NCI-H146 treated with DMSO at 0.1 percent for 48 hours (cell line): ENCODE measurements at regions not wholly inside any gene's neighbourhood (a gene's known extent, or its start where the extent isn't known, plus 50 kb on each side); places are given as distances from the start of the nearest gene placed in this dataset.
"Not testable (repeated sequence)": the region's sequence is repeated elsewhere in the genome, so short reads cannot be mapped to it uniquely, and the experiment has no call there.

Experiments used
- DNase-seq: peaks from one replicate; lab custom pipeline; 2025; ENCODE audit not compliant: unreplicated experiment; lab: John Stamatoyannopoulos, UW

DNA sequence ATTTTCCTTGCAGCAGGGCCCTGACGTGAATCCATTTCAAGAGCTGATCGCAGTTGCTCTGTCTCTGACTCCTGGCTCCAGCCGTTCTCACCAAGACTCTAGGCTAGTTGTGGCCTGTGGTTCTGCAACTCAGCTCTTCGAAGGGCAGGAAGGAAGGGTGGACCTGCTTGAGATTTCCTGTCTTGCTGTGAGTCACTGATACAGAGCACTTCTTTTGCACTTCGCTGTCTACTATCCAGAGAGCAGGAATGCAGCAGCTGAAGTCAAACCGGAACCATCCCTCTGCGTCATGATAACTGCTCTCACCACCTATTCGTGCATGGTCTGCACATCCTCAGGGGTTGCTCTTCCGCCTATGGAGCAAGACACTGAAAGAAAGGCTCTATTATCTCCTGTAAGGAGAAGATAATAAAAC lies 59.7 kb downstream of the RAP2B start:
- DNase-seq, result no peak

DNA sequence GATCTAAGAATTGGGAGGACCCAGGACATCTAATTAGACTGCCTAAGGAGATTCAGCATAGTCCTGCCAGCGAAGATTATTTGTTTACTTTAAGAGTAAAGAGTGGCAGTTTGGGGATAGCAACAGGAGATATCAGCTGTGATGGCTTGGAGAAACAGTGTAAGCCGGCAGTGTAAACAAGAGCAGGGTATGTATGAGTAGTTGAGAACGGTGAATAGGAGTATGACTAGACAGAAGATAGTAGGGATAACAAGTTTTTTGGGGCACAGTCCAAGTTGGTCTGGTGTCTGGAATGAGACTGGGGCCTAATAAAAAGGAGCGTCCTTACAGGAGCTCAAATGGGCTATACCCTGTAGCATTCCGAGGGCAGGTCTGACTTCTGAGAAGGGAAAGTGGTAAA lies 64.9 kb downstream of the RAP2B start:
- not testable (repeated sequence) for DNase-seq

DNA sequence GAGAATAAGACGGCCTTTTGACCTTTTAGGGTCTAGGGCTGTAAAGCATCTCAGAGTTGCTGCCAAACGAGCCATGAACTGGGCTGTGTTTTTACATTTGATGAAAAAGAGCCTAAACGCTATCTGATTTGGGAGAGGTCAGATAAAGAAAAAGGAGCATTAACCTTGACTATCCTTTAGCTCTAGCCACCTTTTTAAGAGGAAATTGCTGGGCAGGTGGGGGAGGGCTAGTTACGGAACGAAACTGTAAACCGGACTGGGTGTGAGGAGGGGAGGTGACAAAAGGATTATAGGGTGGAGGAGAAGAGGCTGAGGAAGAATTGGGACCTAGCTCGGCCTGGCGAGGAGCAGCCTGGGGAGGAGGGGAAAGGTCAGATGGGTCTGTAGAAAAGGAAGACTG lies 68.4 kb downstream of the RAP2B start:
- not testable (repeated sequence) for DNase-seq

DNA sequence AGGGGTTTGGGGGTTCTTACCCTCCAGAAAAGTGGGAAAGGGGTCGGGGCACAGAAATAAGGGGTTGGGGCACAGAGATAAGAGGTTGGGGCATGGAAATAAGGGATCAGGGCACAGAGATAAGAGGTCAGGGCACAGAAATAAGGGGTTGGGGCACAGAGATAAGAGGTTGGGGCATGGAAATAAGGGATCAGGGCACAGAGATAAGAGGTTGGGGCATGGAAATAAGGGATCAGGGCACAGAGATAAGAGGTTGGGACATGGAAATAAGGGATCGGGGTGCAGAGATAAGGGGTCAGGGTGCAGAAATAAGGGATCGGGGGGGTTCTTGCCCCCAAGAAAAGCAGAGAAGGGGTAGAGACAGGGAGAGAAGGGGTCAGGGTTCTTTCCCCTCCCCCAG lies 69.2 kb downstream of the RAP2B start:
- DNase-seq, result not testable (repeated sequence)

DNA sequence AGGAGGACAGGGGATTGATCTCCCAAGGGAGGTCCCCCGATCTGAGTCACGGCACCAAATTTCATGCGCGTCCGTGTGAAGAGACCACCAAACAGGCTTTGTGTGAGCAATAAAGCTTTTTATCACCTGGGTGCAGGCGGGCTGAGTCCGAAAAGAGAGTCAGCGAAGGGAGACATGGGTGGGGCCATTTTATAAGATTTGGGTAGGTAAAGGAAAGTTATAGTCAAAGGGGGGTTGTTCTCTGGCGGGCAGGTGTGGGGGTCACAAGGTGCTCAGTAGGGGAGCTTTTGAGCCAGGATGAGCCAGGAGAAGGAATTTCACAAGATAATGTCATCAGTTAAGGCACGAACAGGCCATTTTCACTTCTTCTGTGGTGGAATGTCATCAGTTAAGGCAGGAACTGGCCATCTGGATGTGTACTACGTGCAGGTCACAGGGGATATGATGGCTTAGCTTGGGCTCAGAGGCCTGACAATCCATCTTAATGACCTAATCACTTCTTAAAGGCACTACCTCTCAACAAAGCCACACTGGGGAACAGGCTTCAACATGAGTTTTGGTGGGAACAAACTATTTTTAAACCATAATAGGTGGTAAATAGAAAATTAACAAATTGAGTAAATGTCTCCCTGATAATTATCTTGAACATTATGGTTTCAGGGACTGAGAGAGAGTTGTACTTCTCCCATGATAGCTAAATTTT lies 70.2 kb downstream of the RAP2B start:
- not testable (repeated sequence) for DNase-seq

DNA sequence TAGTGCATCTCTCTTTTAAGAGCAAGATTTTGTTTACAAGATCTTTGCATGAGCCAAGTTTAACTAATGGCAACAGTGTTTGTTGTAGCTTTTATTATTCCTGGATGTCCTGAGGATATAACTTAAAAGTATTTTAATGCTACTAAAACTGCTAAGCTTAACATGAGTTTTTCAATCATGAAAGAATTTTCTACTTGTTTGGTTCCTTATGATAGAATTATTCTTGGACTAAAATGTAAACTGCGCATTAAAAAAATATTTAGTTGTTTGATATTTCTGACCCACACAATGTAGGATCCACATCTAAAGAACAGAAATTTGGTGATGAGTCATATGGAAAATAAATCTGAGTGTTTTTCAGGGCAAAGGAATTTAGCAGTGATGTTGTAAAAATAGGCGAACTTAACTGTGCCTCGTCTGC lies 70.8 kb downstream of the RAP2B start:
- no peak for DNase-seq

DNA sequence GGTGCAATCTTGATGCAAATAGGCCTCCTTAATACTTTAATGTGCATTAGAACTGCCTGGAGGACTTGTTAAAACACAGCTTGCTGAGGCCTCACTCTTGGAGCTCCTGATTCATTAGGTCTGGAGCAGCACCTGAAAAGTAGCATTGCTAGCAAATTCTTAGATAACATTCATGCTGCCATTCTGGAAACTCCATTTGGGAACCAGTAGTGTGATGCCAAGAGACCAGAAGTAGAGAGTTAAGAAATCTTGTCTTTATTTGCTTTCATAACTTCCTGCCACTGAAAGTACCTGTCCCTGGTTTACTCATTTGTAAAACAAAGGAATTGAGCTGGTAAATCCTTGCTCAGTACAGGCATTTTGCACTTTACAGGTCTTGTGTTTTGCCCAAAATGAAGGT lies 72.0 kb downstream of the RAP2B start:
- DNase-seq, result no peak

DNA sequence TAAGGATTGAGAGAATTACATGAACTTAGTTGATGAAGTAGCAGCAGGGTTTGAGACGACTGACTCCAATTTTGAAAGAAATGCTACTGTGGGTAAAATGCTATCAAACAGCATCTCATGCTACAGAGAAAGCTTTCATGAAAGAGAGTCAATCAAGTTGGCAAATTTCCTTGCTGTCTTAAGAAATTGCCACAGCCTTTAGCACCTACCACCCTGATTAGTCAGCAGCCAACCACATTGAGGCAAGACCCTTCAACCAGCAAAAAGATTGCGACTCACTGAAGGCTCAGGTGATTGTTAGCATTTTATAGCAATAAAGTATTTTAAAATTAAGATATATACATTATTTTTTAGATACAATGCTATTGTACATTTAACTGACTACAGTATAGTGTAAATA lies 80.9 kb downstream of the RAP2B start:
- no peak for DNase-seq

DNA sequence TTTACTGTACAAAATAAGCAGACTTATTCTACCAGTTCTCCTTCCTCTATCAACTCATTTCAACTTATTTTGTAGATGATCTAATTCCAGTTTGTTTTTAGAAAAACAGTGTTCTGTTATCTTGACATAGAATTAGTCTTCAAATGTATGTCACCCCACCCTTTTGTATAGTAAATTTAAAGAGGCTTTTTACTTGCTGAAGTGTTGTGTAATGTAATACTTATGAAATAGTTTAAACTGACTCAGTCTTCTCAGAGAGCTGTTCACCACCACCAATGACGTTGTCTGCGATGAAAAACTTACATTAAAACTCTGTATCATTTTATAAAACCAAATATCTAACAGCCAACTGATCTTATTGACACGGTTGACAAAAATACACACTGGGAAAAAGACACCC lies 82.9 kb downstream of the RAP2B start:
- no peak for DNase-seq

DNA sequence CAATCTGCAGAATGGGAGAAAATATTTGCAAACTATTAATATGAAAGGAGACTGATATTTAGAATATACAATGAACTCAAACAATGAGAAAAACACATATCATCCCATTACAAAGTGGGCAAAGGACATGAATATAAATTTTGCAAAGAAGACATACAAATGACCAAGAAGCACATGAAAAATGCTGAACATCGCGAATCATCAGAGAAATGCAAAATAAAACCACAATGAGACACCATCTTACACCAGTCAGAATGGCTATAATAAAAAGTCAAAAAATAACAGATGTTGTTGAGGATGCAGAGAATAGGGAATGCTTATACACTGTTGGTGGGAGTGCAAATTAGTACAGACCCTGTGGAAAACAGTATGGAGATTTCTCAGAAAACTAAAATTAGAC lies 83.6 kb downstream of the RAP2B start:
- DNase-seq, result no peak

DNA sequence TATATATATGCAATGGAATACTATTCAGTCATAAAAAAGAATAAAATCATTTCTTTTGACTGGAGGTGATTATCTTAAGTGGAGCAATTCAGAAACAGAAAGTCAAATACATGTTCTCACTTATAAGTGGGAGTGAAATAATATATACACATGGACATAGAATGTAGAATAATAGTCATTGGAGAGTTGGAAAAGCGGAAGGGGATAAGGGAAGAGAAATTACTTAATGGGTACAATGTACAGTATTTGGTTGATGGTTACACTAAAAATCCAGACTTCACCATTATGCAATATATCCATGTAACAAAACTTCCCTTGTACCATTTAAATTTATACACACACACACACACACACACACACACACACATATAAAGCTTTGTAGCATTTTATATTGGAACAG lies 84.3 kb downstream of the RAP2B start:
- no peak for DNase-seq

DNA sequence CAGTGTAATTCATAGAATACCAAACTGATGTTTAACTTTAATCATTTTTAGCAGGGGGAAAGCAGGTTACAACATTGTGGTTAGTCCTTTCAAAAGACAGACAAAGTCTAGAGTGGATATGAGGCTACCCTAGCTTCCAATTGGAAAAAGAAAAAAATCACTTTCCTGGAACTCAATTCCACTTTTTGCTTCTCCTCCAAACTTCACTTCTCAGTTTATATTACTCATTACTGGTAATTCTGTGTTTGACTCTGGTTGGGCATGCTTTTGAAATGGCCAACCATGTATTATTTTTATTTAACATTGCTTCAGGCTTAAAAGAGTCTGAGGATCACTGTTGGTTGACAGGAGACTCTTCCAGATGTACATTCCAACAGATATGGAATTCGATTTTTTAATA lies 84.8 kb downstream of the RAP2B start:
- no peak for DNase-seq

DNA sequence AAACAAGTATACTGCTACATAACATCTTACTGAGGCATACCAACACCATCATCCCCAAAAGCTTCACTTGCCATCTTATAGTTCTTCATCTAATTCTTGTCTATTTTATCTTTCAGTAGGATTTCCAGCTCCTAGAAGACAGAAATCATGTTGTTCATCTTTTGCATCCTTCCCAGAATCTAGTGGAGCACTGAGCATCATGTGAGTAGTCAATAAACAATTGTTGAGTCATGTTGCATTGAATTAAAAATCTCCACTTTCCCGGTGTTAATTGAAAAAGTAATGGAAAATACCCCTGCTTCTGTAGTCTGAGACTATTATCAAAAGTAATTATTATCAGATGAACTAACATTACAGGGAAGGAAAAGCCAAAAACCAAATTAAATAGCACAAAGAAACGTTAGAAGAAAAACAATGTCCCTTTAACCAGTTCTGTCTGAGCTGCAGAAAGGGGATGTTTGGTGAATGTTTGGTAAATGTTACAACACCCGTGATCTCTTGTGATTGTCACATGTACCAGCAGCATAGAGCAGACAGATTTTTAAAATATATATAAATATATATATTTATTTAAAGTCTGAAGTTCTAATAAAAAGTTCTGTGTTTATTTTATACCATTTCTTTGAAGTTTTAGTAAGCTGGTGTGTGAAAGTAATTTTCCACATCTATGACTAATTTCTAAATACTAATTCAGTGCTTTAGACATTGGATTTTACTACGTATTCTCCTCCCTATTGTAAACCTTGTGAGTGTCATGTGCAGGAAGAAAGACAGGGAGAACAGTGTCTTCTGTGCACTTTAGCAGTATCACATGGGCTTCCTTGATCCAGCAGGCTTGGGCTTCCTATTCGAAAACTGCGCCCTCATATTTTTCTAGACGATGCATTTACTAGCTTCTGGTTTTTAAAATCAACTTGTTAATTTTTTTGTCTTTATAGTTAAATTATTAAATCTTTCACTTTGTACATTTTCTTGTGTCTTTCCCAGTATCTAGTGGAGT lies 85.6 kb downstream of the RAP2B start:
- DNase-seq, result no peak

DNA sequence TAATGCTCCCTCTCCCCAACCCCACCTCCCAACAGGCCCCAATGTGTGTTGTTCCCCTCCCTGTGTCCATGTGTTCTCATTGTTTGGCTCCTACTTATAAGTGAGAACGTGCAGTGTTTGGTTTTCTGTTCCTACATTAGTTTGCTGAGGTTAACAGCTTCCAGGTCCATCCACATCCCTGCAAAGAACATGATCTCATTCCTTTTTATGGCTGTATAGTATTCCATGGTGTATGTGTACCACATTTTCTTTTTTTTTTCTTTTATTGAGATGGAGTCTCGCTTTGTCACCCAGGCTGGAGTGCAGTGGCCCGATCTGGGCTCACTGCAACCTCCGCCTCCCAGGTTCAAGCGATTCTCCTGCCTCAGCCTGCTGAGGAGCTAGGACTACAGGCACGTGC lies 86.8 kb downstream of the RAP2B start:
- DNase-seq, result not testable (repeated sequence)

DNA sequence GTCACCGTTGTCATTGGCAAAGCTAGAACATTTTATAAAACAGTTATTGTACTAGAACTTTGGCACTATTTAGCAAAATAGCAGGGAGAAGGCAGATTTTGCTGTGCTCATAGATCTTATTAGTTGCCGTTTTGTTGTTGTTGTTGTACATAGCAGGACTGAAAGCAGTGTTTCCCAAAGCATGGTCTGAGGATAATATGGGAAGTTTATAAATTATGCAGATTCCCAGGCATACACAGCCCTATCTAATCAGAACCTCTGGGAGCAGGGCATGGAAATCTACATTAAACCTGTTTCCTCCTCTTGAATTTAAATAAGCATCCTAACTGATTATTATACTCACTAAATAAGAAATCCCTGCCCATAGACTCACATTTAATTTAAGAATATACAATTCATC lies 87.9 kb downstream of the RAP2B start:
- no peak for DNase-seq

DNA sequence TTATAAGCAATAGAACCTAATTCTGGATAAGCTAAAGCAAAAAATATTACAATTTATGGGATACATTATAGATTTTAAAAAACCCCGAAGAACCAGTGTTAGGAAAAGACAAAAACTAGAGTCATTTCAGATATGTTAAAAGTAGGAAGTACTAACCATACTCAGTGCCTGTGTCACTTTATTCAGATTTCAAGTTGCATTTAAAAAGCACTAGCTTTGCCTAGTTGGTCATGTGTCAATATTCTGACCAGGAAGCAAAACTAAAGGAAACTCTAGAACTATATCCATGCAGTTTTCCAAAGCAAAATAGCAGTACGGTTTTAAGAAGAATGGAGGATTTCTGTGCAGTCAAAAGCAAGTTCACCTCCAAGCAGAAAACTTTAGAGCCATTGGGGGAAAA lies 88.4 kb downstream of the RAP2B start:
- no peak for DNase-seq

DNA sequence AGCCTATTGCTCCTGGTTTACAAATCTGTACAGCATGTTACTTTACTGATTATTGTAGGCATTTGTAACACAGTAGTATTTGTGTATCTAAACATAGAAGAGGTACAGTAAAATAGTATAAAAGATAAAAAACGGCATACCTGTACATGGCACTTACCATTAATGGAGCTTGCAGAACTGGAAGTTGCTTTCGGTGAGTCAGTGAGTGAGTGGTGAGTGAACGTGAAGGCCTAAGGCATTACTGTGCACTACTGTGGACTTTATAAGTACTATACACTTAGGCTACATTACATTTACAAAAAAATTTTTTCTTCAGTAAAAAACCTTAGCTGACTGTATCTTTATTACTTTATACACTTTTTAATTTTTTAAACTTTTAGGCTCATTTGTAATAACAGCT lies 90.9 kb downstream of the RAP2B start:
- no peak for DNase-seq

DNA sequence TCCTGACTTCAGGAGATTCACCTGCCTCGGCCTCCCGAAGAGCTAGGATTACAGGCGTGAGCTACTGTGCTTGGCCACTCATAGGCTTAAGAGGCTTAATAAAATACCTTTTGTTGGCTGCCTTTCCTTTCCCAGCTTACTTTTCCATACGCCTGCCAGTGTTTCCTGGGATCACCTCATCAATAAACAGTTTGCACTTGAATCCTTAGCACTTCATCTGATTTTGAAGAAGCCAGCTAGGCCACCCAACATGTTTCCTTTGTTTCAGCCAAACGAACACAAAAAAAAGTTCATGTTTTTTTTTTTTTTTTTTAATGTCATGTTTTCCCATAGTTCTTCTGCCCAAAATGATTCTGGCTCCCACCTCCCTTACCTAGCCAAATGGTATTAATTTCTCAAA lies 92.3 kb downstream of the RAP2B start:
- no peak for DNase-seq

DNA sequence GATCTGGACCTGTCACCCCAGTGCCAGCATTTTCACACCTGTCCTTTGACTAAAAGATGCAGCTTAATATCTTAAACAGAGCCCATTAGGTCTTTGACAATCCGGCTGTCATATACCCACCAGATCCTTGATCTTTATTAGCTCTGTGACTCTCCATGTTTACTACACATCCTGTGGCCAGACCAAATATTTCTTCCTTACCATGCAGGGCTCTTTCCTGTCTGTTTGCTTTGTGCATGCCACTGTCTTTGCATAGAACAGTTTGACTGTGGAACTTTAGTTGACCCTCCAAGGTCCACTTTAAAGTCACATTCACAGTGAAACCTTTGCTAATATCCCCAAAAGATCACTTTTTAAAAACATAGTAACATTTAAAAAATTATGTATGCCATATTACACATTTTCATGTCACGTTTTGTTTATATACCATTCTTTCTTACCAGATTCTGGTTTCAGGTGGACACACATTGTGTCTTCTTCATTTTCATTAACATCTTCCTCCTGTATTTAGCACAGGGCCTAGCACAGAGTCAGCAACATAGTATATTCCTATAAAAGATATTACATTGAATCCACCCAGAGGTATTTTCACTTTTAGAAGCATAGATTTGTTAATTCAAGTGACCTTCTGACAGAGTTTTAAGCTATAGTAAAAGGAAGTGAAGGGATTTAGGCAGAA lies 95.8 kb downstream of the RAP2B start:
- DNase-seq, result no peak

DNA sequence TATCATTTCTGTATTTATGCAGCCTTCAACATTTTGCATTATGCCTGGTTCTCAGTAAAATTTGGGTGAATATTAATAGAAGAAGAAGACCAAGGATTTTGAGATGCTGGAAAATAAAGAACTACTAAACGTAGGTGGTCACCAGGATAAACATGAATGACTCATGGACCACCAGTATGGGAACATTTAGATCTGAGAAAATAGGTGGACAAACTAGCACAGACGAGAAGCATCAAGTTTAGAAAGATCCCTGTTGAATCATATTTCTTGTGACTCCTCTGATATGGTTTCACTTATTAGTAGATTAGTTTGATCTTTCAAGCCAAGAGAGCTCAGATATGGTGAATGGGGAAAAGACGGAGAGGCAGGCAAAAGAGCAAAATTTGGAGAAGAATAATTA lies 97.9 kb downstream of the RAP2B start:
- DNase-seq, result no peak

DNA sequence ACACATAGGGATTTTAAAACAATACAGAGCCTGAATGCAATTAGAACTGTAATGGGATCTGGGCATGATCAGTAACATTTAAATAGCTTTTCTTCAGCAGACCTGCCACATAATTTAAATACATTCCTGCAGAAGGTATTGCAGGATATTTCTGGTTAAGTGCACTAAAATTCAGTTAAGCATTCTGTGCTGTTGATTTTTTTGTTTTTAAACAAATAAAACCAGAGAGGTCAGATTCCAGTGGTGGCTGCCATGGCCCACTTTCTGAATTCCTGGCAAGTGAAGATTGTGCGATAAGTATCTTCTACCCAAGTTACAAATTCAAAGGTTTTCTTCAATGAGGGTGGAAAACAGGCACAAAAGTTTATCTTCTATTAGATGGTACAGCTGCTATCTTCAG lies 98.7 kb downstream of the RAP2B start:
- no peak for DNase-seq

DNA sequence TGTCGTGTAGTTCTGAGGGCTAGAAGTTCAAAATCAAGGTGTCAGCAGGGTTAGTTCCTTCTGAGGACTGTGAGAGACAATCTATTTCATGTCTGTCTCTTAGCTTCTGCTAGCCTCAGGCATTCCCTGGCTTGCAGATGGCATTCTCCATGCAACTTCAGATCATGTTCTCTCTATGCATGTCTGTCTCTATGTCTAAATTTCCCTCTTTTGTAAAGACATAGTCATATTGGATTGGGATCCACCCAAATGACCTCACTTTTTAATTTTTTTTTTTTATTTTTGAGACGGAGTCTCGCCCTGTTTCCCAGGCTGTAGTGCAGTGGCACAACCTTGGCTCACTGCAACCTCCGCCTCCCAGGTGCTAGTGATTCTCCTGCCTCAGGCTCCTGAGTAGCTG lies 104.6 kb downstream of the RAP2B start:
- no peak for DNase-seq
